ENCODE measurements at regions not wholly inside any gene's neighbourhood (a gene's known extent, or its start where the extent isn't known, plus 50 kb on each side); places are given as distances from the start of the nearest gene placed in this dataset.

DNA sequence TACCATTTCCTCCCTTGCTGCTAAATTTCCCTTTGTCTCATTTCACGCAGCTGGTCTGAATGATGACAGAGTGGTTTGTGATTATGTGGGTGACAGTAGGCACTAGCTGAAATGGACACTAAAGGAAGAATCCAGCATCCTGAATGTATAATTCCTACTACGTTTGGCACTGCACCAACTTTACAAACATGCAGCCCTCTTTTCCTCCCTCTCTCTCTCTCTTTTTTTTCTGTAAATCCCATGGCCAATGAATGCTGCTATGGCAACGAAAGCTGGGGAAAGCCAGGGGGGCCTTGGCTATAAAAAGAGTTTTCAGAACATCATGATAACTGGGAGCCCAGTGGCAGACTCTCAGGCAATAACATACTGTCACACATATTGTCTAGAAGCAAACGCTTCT, 367.2 kb upstream of the AGTR1 start:
- TF ChIP-seq EGR1 (IDR thresholded peaks at IDR 0.05), result no peak
- TF ChIP-seq, protein P1, sequence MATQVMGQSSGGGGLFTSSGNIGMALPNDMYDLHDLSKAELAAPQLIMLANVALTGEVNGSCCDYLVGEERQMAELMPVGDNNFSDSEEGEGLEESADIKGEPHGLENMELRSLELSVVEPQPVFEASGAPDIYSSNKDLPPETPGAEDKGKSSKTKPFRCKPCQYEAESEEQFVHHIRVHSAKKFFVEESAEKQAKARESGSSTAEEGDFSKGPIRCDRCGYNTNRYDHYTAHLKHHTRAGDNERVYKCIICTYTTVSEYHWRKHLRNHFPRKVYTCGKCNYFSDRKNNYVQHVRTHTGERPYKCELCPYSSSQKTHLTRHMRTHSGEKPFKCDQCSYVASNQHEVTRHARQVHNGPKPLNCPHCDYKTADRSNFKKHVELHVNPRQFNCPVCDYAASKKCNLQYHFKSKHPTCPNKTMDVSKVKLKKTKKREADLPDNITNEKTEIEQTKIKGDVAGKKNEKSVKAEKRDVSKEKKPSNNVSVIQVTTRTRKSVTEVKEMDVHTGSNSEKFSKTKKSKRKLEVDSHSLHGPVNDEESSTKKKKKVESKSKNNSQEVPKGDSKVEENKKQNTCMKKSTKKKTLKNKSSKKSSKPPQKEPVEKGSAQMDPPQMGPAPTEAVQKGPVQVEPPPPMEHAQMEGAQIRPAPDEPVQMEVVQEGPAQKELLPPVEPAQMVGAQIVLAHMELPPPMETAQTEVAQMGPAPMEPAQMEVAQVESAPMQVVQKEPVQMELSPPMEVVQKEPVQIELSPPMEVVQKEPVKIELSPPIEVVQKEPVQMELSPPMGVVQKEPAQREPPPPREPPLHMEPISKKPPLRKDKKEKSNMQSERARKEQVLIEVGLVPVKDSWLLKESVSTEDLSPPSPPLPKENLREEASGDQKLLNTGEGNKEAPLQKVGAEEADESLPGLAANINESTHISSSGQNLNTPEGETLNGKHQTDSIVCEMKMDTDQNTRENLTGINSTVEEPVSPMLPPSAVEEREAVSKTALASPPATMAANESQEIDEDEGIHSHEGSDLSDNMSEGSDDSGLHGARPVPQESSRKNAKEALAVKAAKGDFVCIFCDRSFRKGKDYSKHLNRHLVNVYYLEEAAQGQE (IDR thresholded peaks at IDR 0.05; ENCODE audit: low read depth), result no peak
- TF ChIP-seq YY1 (IDR thresholded peaks at IDR 0.05; ENCODE audit: low read depth), result no peak
